HepG2 (cell line): ENCODE measurements at regions not wholly inside any gene's neighbourhood (a gene's known extent, or its start where the extent isn't known, plus 50 kb on each side); places are given as distances from the start of the nearest gene placed in this dataset.
A peak's percentile ranks its signal among the peaks of the same experiment; 100 is the strongest.

Experiments
- ATM ChIP-seq: fragments of 450-650 bp; IDR thresholded peaks from 2 replicates; pipeline ENCODE4 v1.7.1; 2017; ENCODE audit warnings: mild to moderate bottlenecking, borderline replicate concordance
- BORCS8-MEF2B ChIP-seq: sonication (generic); formaldehyde crosslinking; IDR thresholded peaks from 2 replicates; pipeline ENCODE4 v1.8.0; 2022; ENCODE audit warnings: mild to moderate bottlenecking, missing genetic modification reagents
- GZF1 ChIP-seq: sonication (generic); formaldehyde crosslinking; IDR thresholded peaks from 2 replicates; pipeline ENCODE4 v1.5.1; 2020; ENCODE audit warnings: mild to moderate bottlenecking, missing genetic modification reagents
- HOXD1 ChIP-seq: sonication (generic); formaldehyde crosslinking; IDR thresholded peaks from 2 replicates; pipeline ENCODE4 v1.5.0; 2020; ENCODE audit warnings: missing genetic modification reagents
- KDM5A ChIP-seq: fragments of 200-600 bp; sonication (generic); IDR thresholded peaks from 2 replicates; pipeline ENCODE4 v1.7.0; 2018; ENCODE audit warnings: antibody characterized with exemption, mild to moderate bottlenecking, low read length, borderline replicate concordance
- KMT2B ChIP-seq: IDR thresholded peaks from 2 replicates; pipeline ENCODE4 v1.6.1; 2016; ENCODE audit warnings: missing genetic modification reagents, missing compliant biosample characterization
- MAFK ChIP-seq, 2 experiments: IDR thresholded peaks in 1 of 2; conservative IDR thresholded peaks in 1 of 2; 2 replicates each; pipeline ENCODE4 v1.6.1; 2011; ENCODE audit warnings: improper control_type of control experiment in 2 of 2, low read length in 2 of 2
- POLR2AphosphoS5 ChIP-seq: IDR thresholded peaks from 2 replicates; pipeline ENCODE4 v1.6.1; 2012; ENCODE audit warnings: low read depth, low read length
- PREB ChIP-seq: sonication (generic); formaldehyde crosslinking; IDR thresholded peaks from 2 replicates; pipeline ENCODE4 v1.4.0; 2020; ENCODE audit warnings: missing genetic modification reagents
- THRA ChIP-seq: sonication (generic); formaldehyde crosslinking; IDR thresholded peaks from 2 replicates; pipeline ENCODE4 v1.4.0; 2020; ENCODE audit warnings: missing genetic modification reagents, borderline replicate concordance
- TIGD3 ChIP-seq: sonication (generic); formaldehyde crosslinking; IDR thresholded peaks from 2 replicates; pipeline ENCODE4 v1.5.1; 2020; ENCODE audit warnings: mild to moderate bottlenecking, missing genetic modification reagents, borderline replicate concordance
- ZBTB38 ChIP-seq: sonication (generic); formaldehyde crosslinking; IDR thresholded peaks from 2 replicates; pipeline ENCODE4 v1.5.1; 2020; ENCODE audit warnings: mild to moderate bottlenecking, missing genetic modification reagents
- ZBTB43 ChIP-seq: sonication (generic); formaldehyde crosslinking; conservative IDR thresholded peaks from 2 replicates; pipeline ENCODE4 v1.4.0; 2020; ENCODE audit warnings: missing genetic modification reagents
- ZNF256 ChIP-seq: sonication (generic); formaldehyde crosslinking; conservative IDR thresholded peaks from 2 replicates; pipeline ENCODE4 v1.4.0; 2020; ENCODE audit warnings: missing genetic modification reagents
- ZNF30 ChIP-seq: sonication (generic); formaldehyde crosslinking; IDR thresholded peaks from 2 replicates; pipeline ENCODE4 v1.5.0; 2020; ENCODE audit warnings: mild to moderate bottlenecking, missing genetic modification reagents
- ZNF335 ChIP-seq: sonication (generic); formaldehyde crosslinking; IDR thresholded peaks from 2 replicates; pipeline ENCODE4 v1.4.0; 2020; ENCODE audit warnings: missing genetic modification reagents
- ZNF510 ChIP-seq: sonication (generic); formaldehyde crosslinking; IDR thresholded peaks from 2 replicates; pipeline ENCODE4 v1.4.0; 2020; ENCODE audit warnings: low read depth, mild to moderate bottlenecking, missing genetic modification reagents
- ZNF552 ChIP-seq: sonication (generic); formaldehyde crosslinking; IDR thresholded peaks from 2 replicates; pipeline ENCODE4 v1.9.0; 2022; ENCODE audit warnings: missing genetic modification reagents, mild to moderate bottlenecking, borderline replicate concordance
- ZNF574 ChIP-seq: sonication (generic); formaldehyde crosslinking; IDR thresholded peaks from 2 replicates; pipeline ENCODE4 v1.4.0; 2020; ENCODE audit warnings: missing genetic modification reagents
- ZNF589 ChIP-seq: sonication (generic); formaldehyde crosslinking; conservative IDR thresholded peaks from 2 replicates; pipeline ENCODE4 v1.8.0; 2022; ENCODE audit warnings: mild to moderate bottlenecking, moderate library complexity, missing genetic modification reagents
- ZNF703 ChIP-seq: sonication (generic); formaldehyde crosslinking; IDR thresholded peaks from 2 replicates; pipeline ENCODE4 v1.5.1; 2020; ENCODE audit warnings: missing genetic modification reagents, mild to moderate bottlenecking, moderate library complexity, borderline replicate concordance
- ZNF75D ChIP-seq: sonication (generic); formaldehyde crosslinking; IDR thresholded peaks from 2 replicates; pipeline ENCODE4 v1.8.1; 2023; ENCODE audit warnings: missing genetic modification reagents, mild to moderate bottlenecking, borderline replicate concordance
- ZNF772 ChIP-seq: sonication (generic); formaldehyde crosslinking; IDR thresholded peaks from 2 replicates; pipeline ENCODE4 v1.5.0; 2020; ENCODE audit warnings: mild to moderate bottlenecking, missing genetic modification reagents

GRCh38 chr15:62344806-62345539 lies 179.9 kb upstream of the C2CD4B start (continued):
- TF ChIP-seq THRA (CRISPR knock-in tag) (no peak), ZNF552 (CRISPR knock-in tag) (no peak), BORCS8-MEF2B (CRISPR knock-in tag) (no peak), ATM (no peak), ZNF335 (CRISPR knock-in tag) (no peak), ZNF30 (CRISPR knock-in tag) (no peak), ZNF256 (CRISPR knock-in tag) (no peak), ZNF574 (peak; percentile 35; the same call in 1 of the 2 replicates), GZF1 (CRISPR knock-in tag) (no peak), MAFK (conservative IDR thresholded peaks at IDR 0.05 in 1 of 2, IDR thresholded peaks at IDR 0.05 in 1 of 2; ENCODE audit: low read length in 2 of 2) (no peak), POLR2AphosphoS5 (no peak), ZNF510 (no peak), PREB (CRISPR knock-in tag) (no peak), ZBTB43 (peak; percentile 99), ZNF589 (CRISPR knock-in tag) (no peak), ZNF772 (CRISPR knock-in tag) (no peak), ZNF703 (CRISPR knock-in tag) (no peak), ZNF75D (CRISPR knock-in tag) (no peak), TIGD3 (CRISPR knock-in tag) (no peak), KDM5A (peak; percentile 57; the same call in 1 of the 2 replicates), KMT2B (no peak), HOXD1 (CRISPR knock-in tag) (no peak), ZBTB38 (CRISPR knock-in tag) (no peak)
